Hematopoietic multipotent progenitor cell treated with erythropoietin and hydrocortisone succinate and interleukin-3 and kit ligand, for 4 days (in vitro differentiated cells): ENCODE measurements at regions not wholly inside any gene's neighbourhood (a gene's known extent, or its start where the extent isn't known, plus 50 kb on each side); places are given as distances from the start of the nearest gene placed in this dataset.
"Not testable (repeated sequence)": the region's sequence is repeated elsewhere in the genome, so short reads cannot be mapped to it uniquely, and the experiment has no call there.

Source experiments
- DNase-seq: peaks from one replicate; pipeline ENCODE4 v3.0.0-alpha.2; 2015

DNA sequence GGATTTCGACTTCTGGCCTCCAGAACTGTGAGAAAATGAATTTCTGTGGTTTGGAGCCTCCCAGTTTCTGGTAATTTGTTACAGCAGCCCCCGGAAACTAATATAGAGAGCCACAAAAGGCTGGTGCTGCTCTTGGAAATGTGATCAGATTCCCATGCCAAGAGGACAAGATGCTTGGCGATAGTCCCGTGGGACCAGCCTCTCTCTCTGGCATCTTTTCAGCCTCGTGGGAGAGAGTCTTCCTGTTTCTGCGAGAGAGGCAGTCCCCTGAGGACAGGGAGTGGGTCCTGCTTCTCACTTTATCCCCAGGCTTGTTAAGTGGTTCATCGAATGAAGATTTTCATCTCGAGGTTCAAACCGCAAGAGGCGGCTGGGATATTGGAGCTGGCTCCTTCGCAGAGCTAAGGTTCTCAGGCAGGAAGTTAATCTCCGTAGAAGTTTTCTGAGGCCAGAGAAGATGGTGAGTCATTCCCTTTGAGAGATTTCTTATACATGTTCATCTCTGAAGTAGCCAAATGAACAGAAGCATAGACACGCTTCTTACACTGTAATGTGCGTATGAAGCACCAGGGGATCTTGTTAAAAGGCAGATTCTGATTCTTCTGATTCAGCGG, 211.6 kb upstream of the SDK2 start:
- no peak for DNase-seq

DNA sequence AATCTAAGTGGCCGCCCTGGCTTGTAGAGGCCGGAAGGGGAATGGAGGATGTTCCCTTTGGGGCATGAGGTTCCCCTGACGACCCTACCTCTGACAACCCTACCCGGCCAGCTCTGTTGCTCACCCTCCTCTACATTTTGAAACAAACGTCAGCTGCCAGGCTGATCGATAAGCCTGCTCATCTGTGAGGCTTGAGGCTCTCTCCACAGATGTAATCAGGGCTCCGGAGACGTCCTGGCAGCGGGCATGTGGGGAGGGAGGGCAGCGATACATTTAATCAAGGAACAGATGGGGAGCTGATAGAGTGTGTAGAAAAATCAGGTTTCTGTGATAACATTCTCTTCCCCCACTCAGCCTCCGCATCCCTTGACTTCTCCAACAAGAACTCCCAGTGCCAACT, 212.3 kb upstream of the SDK2 start:
- no peak for DNase-seq

DNA sequence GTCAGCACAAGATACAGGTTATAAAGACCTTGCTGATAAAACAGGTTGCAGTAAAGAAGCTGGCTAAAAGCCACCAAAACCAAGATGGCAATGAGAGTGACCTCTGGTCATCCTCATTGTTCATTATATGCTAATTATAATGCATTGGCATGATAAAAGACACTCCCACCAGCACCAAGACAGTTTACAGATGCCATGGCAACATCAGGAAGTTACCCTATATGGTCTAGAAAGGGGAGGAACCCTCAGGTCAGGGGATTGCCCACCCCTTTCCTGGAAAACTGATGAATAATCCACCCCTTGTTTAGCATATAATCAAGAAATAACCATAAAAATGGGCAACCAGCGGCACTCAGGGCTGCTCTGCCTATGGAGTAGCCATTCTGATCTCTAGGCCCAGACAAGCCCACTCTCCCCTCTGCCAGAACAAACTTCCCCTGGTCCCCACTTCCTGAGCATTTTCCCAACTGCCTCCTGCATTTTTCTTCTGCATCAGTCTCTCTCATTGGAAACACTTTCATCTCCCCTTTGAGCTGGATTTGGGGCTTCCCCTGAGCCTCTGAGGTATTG, 215.3 kb upstream of the SDK2 start:
- not testable (repeated sequence) for DNase-seq

DNA sequence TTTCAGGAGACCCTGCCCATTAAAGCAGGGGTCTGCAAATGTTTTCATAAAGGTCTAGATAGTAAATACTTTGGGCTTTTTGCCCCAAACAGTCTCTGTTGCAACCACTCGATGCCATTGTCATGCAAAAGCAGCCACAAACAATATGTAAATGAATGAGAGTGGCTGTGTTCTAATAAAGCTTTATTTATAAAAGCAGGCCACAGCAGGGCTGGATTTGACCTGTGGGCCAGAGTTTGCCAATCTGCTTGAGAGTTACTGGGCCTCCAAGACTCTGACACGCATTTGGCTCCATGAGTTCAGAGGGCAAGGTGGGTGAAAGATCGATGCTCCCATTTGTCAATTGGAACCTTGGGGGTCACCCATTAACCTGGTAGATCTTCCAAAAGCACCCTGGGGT, 217.3 kb upstream of the SDK2 start:
- DNase-seq, result no peak

DNA sequence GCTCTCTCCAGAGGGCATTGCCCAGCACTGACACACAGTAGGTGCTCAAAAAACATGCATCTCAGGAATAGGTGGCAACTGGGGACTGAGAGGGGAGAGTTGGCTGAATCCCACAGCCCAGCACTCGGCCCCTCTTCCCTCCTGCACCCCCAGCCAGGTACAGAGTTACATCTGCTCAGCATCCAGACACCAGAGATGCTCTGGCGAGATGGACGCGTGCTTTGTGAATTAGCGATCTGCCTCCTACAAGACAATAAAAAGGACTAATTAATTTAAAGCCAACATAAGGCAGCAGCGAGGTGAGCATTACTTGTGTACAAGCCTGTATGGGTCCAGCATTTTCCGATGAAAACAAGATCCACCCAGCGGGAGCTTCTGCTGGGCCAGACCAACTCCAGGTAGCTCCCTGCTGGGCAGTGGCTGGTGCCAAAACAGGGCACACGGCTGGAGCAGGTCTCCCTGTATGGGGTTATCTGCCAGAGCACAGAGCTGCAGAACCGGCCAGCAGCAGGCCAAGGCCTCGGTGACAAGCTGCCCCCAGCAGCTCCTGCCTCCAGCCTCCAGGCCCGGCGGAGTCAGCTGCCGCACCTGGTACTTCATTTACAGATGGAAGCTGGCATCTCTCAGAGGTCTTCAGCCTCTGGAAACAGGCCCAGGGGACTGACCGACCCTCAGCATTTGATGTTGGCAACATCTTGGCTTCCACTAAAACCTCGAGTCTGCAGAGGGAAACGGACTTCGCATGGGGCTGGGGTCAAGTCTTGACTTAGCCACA, 219.7 kb upstream of the SDK2 start:
- no peak for DNase-seq

DNA sequence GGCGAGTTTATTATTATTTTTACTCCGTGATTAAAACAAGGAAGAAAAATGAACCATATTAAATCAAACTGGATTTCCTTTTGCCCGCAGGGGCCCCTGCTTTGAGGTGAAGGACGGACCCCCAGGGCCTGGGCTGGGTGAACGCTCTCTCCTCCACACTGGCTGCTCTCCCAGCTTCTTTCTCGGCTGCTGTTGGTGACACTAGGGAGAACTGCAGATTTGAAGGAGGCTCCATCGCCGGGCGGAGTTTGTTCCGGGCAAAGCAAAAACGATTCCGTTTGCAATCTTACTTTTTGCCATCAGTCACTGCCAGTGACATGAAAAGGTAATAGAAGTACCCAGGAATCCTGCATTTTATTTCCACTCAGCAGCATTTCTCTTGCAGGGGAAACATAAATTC, 221.6 kb upstream of the SDK2 start:
- DNase-seq, result no peak

DNA sequence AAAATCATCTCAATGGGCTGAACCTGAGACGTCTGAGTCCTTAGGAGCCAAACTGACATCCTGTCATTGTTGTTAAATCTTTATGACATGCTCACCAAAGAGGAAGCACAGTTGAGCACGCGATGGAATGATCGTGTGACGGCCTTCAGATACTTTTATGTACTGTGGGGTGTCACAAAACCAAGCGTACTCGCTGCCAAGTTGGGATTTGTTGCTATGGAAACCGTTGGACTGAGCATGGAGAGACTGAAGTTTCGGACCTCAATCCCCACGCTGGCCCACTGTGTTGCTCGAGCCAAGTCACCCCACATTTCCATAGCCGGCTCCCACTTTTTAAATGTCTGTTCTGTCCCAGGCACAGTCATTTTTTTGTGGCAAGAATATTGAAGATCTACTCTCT, 222.8 kb upstream of the SDK2 start:
- DNase-seq, result peak; percentile 3

DNA sequence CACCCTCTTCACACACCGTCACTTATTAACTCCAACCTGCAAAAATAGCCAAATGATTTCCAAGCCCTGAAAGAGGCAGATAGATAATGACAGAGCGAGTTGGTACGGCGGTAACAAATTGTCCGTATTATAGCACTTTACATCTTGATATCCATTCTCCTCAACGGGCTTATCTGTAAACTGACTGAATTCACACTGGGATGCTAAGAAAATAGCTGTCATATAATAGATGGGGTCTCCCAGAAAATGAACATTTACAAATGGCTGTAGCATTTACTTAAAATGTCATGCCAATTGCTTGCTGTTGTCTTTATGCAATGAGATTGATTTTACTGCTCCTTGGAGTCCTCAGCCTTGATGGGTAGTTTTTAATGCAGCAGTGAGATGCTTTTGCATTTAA, 225.8 kb upstream of the SDK2 start:
- DNase-seq, result no peak

DNA sequence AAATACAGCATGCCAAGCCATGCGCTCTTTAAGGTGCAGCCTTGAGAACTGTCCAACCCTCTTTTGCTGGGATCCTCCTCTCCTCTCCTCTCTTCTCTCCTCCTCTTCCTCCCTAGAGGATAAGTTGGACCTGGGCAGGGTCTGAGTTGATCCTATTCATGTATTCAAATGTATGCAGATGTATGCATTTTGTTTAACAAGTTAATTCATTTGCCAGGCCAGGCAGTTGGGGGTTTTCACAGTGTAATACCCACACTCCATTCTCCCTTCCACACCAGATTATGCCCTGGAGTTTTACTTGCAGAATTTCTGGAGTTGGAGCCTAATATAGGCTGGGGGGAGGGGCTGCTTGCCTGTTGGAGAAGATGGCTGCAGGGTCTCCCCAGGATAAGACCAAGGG, 226.2 kb upstream of the SDK2 start:
- DNase-seq, result no peak

DNA sequence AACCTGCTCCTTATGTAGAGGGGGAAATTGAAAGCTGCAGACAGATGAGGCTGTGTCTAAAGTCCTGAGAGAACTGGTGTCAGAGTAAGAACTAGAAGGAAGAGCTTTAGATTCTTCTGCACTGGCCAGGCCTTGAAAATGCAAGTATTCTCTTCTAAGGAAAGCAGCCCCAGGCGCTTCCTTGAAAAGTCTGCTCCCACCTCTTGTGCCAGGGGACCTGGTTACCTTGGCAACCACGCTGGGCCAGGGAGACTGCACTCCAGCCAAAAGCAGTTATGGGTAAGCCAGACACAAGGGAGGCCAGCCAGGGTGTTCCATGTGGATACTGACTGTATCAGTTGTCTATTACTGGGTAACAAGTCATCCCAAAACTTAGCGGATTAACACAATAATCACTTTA, 228.6 kb upstream of the SDK2 start:
- no peak for DNase-seq

DNA sequence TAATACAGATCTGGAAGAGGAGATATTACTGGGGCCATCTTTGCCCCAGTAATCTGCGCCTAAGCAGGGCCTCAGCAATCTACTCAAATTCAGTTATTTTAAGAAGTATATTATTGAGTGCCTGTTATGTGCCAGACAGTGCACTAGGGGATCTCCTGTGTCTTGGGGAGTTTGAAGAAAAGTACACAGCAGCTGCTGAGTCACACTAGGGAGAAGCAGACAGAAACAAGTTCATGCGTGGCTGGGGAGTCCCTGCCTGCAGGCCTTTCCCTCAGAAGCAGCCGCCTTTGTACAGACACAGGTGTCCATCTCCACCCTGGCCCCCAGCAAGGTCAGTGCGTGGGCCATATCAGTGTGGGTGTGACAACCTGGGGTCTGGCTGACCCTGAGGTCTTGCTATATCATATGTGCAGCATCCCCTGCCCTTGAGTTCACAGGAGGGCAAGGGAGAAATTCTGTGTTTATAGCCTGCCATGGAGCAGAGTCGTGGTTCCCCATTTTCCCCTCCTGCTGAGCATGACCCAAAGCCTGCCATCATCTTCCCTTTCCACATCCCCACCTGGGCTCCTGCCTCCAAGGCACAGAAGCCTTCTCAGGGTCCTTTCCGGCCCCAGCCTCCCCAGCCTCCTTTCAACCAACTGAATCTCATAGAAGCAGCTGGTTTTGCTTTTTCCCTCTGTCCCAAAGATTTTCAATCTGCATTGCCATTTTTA, 229.9 kb upstream of the SDK2 start:
- peak; percentile 28 for DNase-seq

DNA sequence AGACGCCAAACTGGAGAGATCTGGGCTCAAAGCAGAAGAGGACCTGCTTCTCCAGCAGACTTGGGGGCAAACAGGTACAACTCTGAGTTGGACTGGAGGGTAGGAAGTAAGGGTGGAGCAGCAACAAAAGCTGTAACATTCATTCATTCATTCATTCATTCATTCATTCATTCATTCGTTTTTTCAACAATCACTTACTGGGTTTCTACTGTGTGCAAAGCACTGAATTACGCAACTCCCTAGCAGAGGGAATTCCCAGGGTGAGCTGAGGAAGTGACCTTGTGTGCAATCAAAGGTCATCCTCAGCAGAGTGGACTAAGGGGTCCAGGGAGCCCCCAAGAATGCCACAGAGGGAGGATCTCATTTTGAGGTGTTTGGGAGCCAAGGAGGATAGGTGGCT, 231.1 kb upstream of the SDK2 start:
- DNase-seq, result no peak

DNA sequence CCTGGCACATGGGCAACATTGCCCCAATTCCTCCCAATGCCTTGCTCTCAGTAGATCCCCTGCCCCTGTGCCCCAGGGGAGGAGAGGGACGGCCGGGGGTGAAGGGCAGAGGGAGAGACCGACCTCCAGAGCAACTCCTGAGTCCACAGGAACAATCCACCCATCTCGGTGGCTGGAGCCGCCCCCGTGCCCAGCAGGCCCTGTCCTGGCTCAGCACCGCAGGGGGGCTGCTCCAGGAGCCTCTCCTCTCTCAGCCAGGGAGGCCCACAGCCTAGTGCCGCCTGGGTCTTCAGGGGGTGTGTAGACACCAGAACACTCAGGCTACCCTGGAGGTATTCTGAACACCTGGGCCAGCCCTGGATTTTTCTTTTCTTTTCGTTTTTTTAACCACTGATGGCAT, 233.7 kb upstream of the SDK2 start:
- DNase-seq, result no peak

DNA sequence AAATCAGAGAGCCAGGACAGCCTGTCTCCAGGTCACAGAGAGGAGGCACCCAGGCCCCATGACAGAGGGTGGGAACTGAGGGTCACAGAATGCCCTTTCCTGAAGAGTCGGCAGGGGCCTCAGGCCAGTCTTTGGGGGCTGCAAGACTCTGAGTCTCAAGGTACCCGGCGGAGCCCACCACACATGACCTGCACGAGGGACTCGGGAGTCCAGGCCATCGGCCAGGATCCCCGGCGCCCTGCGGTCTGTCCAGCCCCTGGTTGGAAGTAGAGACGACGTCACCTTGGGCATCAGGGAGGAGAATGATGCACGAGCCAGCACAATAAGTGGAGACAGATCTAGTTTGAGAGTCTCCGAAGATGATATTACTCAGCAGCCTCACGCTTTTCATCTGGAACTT, 234.7 kb upstream of the SDK2 start:
- DNase-seq, result no peak

DNA sequence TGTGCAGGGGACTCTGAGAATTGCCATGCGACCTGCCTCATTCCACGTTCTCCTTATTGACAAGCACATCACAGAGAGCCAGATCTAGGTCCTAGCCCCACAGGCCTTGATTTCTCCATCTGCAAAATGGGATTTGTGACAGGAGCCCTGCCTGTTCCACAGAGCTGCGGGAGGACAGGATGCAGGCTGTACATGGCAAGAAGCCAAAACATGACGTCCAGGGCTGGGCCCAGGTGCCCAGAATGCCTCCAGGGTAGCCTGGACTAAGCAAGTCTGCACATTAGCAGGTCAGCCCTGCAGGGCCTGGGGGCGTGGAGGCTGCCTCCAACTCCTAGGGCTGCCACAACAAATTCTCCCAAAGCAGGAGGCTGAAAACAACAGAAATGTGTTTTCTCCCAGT, 235.7 kb upstream of the SDK2 start:
- DNase-seq, result no peak

DNA sequence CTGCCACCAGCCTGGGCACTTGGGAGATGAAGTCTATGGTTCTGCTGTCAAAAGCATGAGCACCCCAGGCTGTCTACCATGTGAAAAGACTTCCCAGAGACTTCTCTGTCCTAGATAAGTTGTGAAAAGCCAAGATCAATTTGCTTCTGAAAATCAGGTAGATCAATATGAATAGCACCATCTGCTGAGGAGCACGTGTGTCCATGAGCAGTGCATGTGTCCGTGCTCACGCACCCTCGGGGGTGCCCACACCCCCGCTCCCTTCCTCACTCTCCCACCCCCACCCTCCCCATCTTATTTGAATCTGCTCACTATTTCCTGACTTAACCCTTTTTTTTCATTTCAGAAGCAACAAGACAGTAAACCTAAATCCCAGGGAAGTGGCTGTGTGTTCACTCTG, 238.3 kb upstream of the SDK2 start:
- DNase-seq, result no peak

DNA sequence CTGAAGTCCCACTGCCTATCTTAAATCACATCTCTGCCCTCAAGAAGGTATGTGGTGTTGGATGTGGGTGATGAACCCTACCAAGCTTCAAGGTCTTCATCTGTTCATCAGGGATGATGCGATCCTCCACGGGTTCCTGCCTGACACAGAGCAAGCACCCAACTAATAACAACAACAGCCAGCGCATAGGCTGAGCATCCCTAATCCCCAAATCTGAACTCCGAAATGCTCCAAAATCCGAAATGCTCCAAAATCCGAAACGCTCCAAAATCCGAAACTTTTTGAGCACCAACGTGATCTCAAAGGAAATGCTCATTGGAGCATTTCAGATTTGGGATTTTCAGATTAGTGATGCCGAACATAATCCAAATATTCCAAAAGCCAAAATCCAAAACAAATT, 238.9 kb upstream of the SDK2 start:
- DNase-seq, result no peak

DNA sequence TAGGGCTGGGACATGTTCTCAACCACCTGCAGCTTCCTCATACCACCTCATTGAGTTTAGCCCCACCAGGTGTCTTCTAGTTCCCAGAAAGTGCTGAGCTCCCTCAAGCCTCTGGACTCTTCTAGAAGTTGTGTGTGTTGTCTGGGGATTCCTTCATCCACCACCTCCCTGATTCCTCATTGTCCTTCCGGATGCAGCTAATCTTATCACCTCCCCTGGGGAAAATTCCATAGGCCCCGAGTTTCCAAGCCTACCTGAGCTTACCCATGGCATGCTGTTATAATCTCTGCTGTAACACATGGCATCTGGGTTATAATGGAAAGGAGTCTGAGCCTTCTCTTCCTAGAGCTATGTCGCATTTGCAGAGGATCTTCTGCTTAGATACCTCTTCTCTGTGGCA, 243.5 kb upstream of the SDK2 start:
- no peak for DNase-seq

DNA sequence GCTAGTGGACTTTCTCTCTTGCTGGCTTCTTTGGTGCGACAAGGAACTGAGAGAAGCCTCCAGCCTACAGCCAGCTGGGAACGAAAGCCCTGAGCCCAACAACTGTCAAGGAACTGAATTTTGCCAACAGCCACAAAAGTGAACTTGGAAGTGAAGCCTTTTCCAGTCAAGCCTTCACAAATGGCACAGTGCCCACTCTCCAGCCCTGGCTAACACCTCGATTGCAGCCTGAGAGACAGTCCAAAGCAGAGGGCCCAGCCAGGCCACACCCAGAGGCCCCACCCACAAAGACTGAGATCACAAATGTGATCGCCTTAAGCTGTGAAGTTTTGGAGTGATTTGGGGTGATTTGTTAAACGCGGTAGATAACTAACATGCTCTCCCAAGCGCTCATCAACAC, 244.6 kb upstream of the SDK2 start:
- DNase-seq, result no peak

DNA sequence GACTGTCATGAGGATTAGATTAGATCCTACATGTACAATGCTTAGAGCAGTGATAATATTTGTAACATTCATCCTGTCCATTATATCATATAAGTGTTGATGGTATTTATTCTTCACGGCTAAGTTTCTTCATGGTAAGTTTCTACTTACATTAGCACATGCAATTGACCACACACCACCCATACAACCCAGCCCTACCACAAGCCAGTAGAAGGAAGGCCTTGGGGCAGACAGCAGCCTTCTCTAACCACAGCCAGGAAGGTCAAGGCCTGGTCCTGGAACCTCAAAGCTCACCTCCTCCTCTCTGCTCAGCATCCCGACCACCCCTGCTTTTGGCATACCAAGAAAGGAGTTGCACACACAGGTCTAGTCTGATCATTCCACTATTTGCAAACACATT, 245.2 kb upstream of the SDK2 start:
- no peak for DNase-seq

DNA sequence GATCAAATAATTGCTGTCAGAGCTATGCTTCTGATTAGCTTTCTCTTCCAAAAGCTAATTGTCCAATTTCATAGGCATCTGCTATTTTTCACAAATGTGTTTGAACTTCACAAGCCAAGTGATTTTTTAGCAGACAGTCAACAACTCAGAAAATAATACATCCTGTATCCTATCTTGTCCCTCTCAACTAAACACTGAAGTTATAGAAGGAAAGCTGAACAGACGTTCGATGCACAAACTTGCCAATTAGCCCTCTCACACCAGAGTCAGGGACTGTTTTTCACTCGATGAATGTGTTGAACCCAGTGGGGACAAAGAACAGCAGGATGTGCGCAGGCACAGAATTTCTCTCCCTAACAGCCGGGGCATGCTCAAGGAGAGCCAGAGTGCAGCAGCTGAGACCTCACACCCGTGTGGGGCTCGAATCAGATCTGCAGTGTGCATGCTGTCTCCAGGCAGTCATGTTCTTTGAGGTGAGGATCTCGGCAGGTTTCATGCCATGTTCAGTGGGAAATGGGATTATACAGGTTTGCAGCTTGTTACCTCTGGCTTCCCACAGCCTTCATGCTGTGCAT, 246.7 kb upstream of the SDK2 start:
- DNase-seq, result no peak

DNA sequence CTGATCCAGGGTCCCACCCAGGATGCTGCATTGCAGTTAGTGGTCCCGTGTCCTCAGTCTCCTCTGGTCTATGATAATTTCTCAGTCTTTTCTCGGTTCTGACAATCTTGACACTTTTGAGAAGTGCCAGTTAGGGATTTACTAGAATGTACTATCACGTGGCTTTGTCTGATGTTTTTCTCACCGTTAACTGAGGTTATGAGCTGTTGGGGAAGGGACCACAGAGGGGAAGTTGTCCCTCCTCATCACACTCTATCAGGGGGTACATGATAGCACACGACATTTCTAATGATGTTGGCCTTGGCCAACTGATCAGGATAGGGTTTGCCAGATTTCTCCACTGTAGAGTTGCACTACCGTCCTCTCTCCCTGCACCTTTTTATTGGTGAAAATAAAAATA, 250.9 kb upstream of the SDK2 start:
- DNase-seq, result no peak

DNA sequence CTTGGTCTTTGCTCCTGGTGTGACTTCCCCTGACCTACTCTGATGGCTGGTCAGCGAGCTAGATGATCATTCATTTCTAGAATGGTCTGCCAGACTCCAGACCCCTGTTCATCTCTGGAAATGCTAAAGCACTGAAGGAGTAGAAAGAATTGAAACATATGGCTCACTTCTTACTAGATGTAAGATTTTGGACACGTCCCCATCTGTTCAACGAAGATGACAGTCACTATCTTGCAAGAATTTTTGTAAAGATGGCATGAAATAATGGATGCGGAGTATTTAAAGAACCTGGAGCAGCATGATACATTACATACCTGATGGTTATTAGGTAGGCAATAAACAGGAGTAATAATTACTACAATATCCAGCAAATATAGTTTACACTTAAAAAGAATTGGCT, 252.7 kb upstream of the SDK2 start:
- DNase-seq, result no peak

DNA sequence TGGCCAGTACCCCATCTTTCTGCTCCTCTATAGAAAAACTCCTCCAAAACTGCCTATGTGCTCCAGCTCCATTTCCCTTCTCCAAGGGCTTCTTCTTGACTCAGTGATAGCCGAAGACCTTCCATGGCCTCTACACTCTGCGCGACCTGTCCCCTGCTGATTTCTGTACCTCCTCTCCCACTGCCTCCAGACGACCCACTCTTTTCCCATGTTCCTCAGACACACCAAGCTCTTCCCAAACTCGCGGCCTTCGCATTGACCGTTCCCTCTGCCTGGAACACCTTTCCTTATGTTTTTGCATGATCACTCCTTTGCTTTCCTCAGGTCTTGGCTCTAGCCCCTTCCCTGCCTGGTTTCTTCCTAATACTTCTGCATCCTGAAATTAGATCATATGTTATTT, 255.6 kb upstream of the SDK2 start:
- no peak for DNase-seq
